Cerebellar nuclear complex (tissue), 1 donor: ENCODE measurements at regions not wholly inside any gene's neighbourhood (a gene's known extent, or its start where the extent isn't known, plus 50 kb on each side); places are given as distances from the start of the nearest gene placed in this dataset.

Experiments used
- DNase-seq, 2 experiments: peaks; one replicate each; lab custom pipeline; 2025; lab: John Stamatoyannopoulos, UW

GRCh38 chr5:112657804-112658203 is 79.9 kb upstream of the APC start:
- DNase-seq = no peak

GRCh38 chr5:112660359-112660758 is 77.3 kb upstream of the APC start:
- no peak for DNase-seq

DNA sequence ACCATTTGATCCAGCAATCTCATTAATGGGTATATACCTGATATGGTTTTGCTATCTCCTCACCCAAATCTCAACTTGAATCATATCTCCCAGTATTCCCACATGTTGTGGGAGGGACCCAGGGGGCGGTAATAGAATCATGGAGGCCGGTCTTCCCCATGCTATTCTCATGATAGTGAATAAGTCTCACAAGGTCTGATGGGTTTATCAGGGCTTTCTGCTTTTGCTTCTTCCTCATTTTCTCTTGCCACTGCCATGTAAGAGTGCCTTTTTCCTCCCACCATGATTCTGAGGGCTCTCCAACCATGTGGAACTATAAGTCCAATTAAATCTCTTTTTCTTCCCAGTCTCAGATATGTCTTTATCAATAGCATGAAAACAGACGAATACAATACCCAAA is 74.5 kb upstream of the APC start:
- DNase-seq = no peak

DNA sequence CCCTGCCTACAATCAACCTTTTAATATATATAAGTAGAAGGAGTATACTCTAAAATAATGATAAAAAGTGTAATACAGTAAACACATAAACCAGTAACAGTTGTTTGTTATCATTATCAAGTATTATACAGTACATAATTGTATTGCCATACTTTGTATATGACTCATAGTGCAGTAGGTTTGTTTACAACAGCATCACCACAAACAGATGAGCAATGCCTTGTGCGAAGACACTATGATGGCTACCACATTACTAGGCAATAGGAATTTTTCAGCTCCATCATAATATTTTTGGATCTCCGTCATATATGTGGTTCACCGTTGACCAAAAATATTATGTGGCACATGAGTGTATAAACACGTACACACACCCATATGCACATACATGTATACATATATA is 69.7 kb upstream of the APC start:
- DNase-seq = no peak

- no peak for DNase-seq
These were observed 68.8 kb upstream of the APC start for GRCh38 chr5:112668911-112669310.

- DNase-seq = no peak
These were observed 68.2 kb upstream of the APC start for GRCh38 chr5:112669328-112669963.

- DNase-seq = no peak
These were observed 66.0 kb upstream of the APC start for GRCh38 chr5:112671687-112672086.

DNA sequence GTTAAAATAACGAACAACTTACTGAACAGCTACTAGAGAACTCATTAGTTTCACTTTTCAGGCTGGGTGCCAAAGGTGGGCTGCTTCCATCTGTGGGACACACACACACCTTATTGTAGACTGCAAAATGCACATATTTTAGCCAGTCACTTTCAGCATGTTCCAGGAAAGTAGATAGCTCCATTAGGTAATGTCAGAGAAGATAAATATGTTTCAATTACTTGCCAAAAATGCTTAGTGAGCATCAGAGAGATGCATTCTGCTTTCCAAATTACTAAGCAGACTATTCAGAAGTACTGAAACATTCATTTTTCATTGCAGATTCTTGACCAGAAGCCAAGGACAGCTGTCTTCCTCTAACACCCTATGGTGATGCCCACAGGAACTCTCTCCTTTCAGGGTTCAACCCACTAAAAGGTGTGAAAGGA is 56.2 kb upstream of the APC start:
- no peak for DNase-seq

DNA sequence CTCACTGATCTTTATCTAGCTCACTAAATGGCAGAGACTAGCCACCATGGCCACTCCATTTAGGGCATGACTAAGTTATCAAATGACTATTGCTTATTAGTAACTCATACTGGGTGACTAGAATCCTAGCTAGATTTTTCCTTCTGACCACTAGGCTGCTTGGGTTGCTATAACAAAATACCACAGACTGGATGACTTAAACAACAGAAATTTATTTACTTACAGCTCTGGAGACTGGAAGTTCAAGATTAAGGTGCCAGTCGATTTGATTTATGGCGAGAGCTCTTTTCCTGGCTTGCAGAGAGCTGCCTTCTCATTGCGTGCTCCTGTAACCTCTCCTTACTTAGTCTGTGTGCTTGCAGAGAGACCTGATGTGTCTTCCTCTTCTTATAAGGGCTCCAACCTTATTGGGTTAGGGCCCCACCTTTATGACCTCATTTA is 55.0 kb upstream of the APC start:
- no peak for DNase-seq

DNA sequence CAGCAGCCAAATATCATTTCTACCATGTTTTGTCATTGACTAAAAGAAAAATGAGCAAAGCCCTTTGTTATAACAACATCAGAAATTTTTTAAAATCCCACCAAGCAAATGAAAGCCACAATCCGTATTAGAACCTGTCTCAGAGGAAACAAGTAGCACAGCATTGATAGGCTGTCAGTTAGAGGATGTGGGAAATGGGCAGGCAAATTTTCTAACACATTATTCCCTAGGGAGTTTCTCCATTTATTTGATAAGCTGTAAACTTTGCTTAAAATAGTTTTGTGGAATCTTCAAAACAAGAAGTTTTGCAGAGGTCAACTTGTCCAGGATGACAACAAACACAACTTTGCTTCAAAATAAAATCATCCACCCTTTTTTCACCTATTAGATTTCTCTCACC is 53.6 kb upstream of the APC start:
- DNase-seq = no peak

DNA sequence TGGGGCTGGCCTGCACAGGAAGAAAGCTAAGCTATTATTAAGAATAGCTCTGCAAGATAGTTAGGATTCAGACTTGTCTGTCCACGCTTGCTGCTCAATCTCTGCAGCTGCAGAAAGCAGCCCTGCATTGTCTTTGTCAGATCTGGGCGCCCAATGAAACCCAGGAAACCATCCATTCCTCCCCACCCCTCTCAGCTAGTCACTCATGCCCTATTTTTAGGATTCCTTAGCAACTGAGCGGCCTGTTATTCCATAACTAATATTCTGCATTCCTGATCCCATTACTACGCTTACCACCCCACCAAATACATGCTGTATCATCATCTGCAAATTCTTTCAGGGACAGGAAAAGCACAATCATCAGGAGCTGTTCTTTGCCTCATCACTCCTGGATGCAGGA is 52.9 kb upstream of the APC start:
- no peak for DNase-seq

- DNase-seq = no peak
These were observed 52.3 kb upstream of the APC start for GRCh38 chr5:112685386-112685785.

DNA sequence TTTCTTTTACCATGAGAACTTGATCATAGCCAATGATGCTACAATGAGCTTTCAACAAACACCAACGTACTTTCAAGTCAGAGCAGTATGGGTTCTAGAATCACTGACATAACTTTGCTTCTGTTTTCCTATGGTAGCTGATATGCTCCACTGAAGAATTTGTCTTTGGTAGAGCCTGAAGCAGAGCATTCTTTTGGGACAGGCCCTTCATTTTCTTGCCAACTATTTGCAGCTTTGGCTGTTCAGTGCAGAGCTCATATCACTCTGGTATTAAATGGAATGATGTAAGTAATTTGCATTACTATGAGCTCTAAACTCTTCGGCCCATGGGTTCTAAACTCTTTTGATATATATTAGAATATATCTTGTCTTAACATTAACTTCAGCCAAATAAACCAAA is 51.8 kb upstream of the APC start:
- no peak for DNase-seq

- no peak for DNase-seq
These were observed 51.0 kb upstream of the APC start for GRCh38 chr5:112686675-112687074.

DNA sequence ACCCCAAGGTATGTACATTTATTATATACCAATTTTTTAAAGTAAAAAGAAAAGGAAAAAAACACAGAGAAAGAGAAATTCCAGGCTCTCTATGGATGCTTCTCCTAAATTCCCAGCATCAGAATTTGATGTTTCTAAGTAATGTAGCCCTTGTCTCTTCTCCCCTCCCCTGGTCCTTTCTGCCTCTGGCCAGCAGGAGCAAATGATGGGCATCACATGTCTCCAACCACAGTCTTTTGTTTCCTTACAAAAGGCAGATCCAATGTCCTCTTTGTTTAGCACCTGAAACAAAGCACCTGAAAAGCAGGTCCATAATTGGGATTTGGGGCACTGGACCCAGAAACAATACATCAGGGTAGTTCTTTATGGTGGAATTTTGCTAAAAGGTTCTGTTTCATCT is 50.4 kb upstream of the APC start:
- no peak for DNase-seq
